ENCODE measurements at regions not wholly inside any gene's neighbourhood (a gene's known extent, or its start where the extent isn't known, plus 50 kb on each side); places are given as distances from the start of the nearest gene placed in this dataset.

GRCh38 chr13:22154041-22154440 is 483.2 kb downstream of the FGF9 start:
- TF ChIP-seq POLR2AphosphoS5 (IDR thresholded peaks at IDR 0.05; ENCODE audit: low read depth, low read length) = no peak
- no peak for TF ChIP-seq REST (IDR thresholded peaks at IDR 0.05; ENCODE audit: insufficient read depth in 1 of 2, low read depth in 2 of 2, low read length in 2 of 2)
- no peak for TF ChIP-seq TAF1 (IDR thresholded peaks at IDR 0.05; ENCODE audit: borderline replicate concordance, insufficient read depth, low read length)
- TF ChIP-seq SIN3A (IDR thresholded peaks at IDR 0.05; ENCODE audit: borderline replicate concordance, insufficient read depth, low read length) = no peak
- no peak for TF ChIP-seq FOXP2 (optimal IDR thresholded peaks at IDR 0.05; ENCODE audit: borderline replicate concordance, extremely low read depth, extremely low read length, insufficient read depth)
